ENCODE measurements at regions not wholly inside any gene's neighbourhood (a gene's known extent, or its start where the extent isn't known, plus 50 kb on each side); places are given as distances from the start of the nearest gene placed in this dataset.

DNA sequence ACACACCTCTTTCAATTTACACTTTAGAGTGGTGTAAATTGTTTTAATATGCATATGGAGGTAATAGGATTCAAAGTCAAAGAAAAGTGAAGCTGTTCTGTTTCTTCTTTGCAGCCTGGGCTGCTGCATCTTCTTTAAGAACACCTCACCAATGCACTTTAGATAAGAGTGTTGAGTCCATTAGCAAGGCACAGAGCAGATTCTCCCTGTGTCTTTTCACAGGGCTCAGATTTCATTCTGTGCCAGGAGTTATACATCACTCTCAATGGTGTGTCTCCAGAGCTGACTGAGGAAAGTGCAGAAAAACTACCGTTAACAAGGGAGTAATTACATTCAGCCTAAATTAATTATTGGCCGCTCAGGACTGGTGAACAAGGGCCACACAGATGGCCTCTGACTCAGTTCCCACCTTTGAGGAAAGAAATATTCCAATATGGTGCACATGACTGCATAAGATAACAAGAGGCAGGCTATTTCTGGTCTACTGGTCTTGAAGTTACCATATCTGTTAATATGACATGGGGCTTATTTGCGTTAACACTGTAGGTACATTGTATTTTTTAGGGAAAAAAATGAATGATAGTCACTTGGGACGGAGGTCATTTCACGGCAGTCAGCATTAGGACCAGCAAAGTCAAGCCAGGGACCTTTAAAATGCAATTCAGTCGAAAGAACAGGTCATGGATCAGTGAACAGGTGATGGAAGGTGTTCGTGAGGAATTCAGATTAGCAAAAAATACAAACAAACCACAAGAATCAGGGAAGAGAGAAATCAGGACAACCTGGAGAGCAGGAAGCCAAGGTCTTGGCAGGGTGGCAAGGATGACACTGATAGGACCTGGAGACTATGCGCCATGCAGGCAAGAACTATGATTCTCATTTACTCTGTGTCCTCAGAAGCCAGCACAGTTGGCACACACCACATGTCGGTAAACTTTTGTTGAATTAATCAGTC, 203.7 kb downstream of the TBX18 start:
- Mint-ChIP-seq H3K4me1 (ENCODE audit: low read depth) (no peaks in the 10 kb centered on the region), H3K9me3 (no peaks in the 10 kb centered on the region), H3K4me3 (no peak overlapping the region), H3K27me3 (no peaks in the 10 kb centered on the region), H3K36me3 (ENCODE audit: low read depth) (no peaks in the 10 kb centered on the region), H3K27ac (no peak overlapping the region)
- ChIA-PET POLR2A (no interaction called here), CTCF (no interaction called here)
- ATAC-seq: no peak
- TF ChIP-seq, protein P1, sequence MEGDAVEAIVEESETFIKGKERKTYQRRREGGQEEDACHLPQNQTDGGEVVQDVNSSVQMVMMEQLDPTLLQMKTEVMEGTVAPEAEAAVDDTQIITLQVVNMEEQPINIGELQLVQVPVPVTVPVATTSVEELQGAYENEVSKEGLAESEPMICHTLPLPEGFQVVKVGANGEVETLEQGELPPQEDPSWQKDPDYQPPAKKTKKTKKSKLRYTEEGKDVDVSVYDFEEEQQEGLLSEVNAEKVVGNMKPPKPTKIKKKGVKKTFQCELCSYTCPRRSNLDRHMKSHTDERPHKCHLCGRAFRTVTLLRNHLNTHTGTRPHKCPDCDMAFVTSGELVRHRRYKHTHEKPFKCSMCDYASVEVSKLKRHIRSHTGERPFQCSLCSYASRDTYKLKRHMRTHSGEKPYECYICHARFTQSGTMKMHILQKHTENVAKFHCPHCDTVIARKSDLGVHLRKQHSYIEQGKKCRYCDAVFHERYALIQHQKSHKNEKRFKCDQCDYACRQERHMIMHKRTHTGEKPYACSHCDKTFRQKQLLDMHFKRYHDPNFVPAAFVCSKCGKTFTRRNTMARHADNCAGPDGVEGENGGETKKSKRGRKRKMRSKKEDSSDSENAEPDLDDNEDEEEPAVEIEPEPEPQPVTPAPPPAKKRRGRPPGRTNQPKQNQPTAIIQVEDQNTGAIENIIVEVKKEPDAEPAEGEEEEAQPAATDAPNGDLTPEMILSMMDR (IDR thresholded peaks at IDR 0.05): no peak
- DNase-seq: no peak
- intact Hi-C loops (cut with micrococcal nuclease): no loop called here

DNA sequence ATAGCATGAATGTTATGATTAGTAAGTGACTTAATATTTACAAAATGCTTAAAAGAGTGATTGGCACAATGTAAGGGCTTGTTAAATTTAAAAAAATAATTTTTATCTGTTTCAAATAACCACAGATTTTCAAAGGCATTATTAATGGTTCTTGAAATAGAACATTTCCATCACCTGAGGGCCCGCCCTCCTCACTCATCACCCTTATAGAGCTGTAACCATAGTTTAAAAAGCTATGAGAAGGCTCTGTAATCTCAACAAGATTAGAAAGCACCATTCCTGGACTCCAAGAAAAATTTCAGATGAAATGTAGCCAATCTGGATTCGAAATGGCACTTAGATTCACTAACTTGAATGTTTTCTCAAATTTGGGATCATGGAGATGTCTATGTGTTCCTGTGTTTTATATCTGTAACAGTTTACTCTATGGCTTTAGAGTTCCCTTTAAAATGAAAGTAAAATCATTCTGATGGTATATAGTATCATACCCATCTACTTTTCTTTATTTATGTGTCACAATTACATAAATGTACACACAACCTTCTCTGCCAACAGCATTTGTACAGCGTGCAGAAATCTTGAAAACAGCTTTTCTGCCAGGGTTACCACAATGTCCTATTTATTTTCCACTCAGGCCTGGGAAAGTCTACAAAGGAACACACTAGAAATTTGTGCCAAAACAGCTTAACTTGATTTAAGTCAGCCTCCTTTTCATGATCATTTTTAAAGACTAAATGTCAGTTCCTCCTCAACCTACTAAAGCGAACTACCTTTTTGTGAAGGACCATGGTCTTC, 207.7 kb downstream of the TBX18 start:
- TF ChIP-seq, protein P1 (IDR thresholded peaks at IDR 0.05): no peak
- no peak for ATAC-seq
- Mint-ChIP-seq H3K27ac (no peak overlapping the region), H3K9me3 (no peaks in the 10 kb centered on the region), H3K36me3 (ENCODE audit: low read depth) (no peaks in the 10 kb centered on the region), H3K27me3 (no peaks in the 10 kb centered on the region), H3K4me3 (no peak overlapping the region), H3K4me1 (ENCODE audit: low read depth) (no peaks in the 10 kb centered on the region)
- ChIA-PET POLR2A (no interaction called here), CTCF (no interaction called here)
- no peak for DNase-seq
- intact Hi-C loops (cut with micrococcal nuclease): no loop called here

DNA sequence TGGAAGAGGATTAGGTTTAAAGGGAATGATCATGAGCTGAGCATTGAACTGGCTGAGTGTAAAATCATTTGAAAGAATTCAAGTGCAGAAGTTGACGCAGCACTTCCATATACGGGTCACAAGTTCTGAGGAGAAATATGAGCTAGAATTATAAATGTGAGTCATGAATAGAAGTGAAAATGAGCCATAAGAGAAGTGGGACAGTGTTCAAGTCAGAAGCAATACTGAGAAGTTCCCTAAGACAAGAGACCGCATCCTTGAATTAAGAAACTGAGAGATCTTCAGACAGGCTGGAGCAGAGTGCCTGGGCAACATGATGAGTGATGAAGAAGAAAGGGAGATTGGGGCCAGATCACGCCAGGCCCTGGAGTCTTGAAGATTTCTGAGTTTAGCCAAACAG, 209.7 kb downstream of the TBX18 start:
- intact Hi-C loops (cut with micrococcal nuclease): no loop called here
- TF ChIP-seq, protein P1 (IDR thresholded peaks at IDR 0.05): no peak
- Mint-ChIP-seq H3K27ac (no peak overlapping the region), H3K36me3 (ENCODE audit: low read depth) (no peaks in the 10 kb centered on the region), H3K4me3 (no peak overlapping the region), H3K27me3 (no peaks in the 10 kb centered on the region), H3K4me1 (ENCODE audit: low read depth) (no peaks in the 10 kb centered on the region), H3K9me3 (no peaks in the 10 kb centered on the region)
- CTCF ChIA-PET: no interaction called here
- POLR2A ChIA-PET: no interaction called here
- ATAC-seq: no peak
- no peak for DNase-seq

DNA sequence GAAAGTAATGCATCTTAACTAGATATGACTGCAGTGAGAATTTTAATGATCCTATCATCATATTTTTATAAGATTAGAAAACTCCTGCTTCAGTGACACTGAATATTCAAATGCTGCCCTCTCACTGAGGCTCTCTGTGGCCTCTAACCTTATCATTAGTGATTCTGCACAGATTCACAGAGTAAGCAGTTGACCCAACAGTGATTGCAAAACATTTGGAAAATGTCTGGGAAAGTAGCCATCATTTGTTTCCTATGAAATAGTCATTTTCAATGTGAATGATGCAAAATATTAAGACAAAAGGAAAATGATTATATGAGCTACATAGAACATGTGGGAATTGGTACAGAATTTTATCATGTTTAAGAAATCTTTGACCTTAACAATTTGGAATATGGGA, 210.3 kb downstream of the TBX18 start:
- Mint-ChIP-seq H3K36me3 (ENCODE audit: low read depth) (no peaks in the 10 kb centered on the region), H3K27me3 (no peaks in the 10 kb centered on the region), H3K4me1 (ENCODE audit: low read depth) (no peaks in the 10 kb centered on the region), H3K4me3 (no peak overlapping the region), H3K9me3 (no peaks in the 10 kb centered on the region), H3K27ac (no peak overlapping the region)
- intact Hi-C loops (cut with micrococcal nuclease): no loop called here
- CTCF ChIA-PET: no interaction called here
- TF ChIP-seq, protein P1 (IDR thresholded peaks at IDR 0.05): no peak
- DNase-seq (no peak), ATAC-seq (no peak)
- POLR2A ChIA-PET: no interaction called here

DNA sequence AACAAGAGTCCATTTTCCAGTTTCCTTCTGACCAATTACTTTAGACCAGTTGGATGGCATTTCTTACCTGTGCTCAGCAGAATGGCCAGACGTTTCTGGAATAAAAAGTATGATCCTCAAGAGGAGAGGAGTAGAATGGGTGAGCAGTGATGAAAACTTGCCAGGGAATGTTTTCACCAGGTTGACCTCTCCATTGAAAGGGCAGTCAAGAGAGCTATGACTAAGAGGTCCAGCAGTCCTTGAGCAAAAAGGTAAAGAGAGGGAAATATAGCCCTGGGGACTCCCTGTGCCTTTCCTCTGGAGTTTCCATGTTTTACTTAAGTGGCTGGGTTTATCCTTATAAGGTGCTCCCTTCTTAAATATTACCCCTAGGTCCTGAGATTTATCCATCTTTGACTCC, 210.9 kb downstream of the TBX18 start:
- ATAC-seq (no peak), DNase-seq (no peak)
- Mint-ChIP-seq H3K9me3 (no peaks in the 10 kb centered on the region), H3K27me3 (no peaks in the 10 kb centered on the region), H3K4me3 (no peak overlapping the region), H3K27ac (no peak overlapping the region), H3K4me1 (ENCODE audit: low read depth) (no peaks in the 10 kb centered on the region), H3K36me3 (ENCODE audit: low read depth) (no peaks in the 10 kb centered on the region)
- ChIA-PET POLR2A (no interaction called here), CTCF (no interaction called here)
- TF ChIP-seq, protein P1 (IDR thresholded peaks at IDR 0.05): no peak
- intact Hi-C loops (cut with micrococcal nuclease): no loop called here
